Astrocyte of the hippocampus (primary cell): ENCODE measurements at regions not wholly inside any gene's neighbourhood (a gene's known extent, or its start where the extent isn't known, plus 50 kb on each side); places are given as distances from the start of the nearest gene placed in this dataset.
"Not testable (repeated sequence)": the region's sequence is repeated elsewhere in the genome, so short reads cannot be mapped to it uniquely, and the experiment has no call there.

Source experiments
- DNase-seq: peaks from one replicate; pipeline ENCODE4 v3.0.0; 2011; ENCODE audit warnings: low read depth, low spot score

- DNase-seq, result not testable (repeated sequence)
These were observed 74.4 kb upstream of the RTN4 start for GRCh38 chr2:55124682-55125081.

- no peak for DNase-seq
These were observed 73.6 kb upstream of the RTN4 start for GRCh38 chr2:55123851-55124269.

- DNase-seq, result no peak
These were observed 70.5 kb upstream of the RTN4 start for GRCh38 chr2:55120634-55121359.

GRCh38 chr2:55119711-55120487 lies 69.6 kb upstream of the RTN4 start:
- DNase-seq, result no peak

- no peak for DNase-seq
These were observed 68.4 kb upstream of the RTN4 start for GRCh38 chr2:55118643-55119083.

GRCh38 chr2:55116966-55117365 lies 66.7 kb upstream of the RTN4 start:
- no peak for DNase-seq

- no peak for DNase-seq
These were observed 66.3 kb upstream of the RTN4 start for GRCh38 chr2:55116598-55116964.

- peak; percentile 74 for DNase-seq
These were observed 65.7 kb upstream of the RTN4 start for GRCh38 chr2:55115761-55116597.

GRCh38 chr2:55114597-55114996 lies 64.3 kb upstream of the RTN4 start:
- DNase-seq, result no peak

- DNase-seq, result no peak
These were observed 63.8 kb upstream of the RTN4 start for GRCh38 chr2:55114082-55114481.

- DNase-seq, result no peak
These were observed 62.2 kb upstream of the RTN4 start for GRCh38 chr2:55112229-55113031.

- DNase-seq, result peak; percentile 97
These were observed 61.4 kb upstream of the RTN4 start for GRCh38 chr2:55111570-55112228.

GRCh38 chr2:55111230-55111569 lies 60.9 kb upstream of the RTN4 start:
- DNase-seq, result no peak

GRCh38 chr2:55109219-55109891 lies 59.1 kb upstream of the RTN4 start:
- no peak for DNase-seq

GRCh38 chr2:55108456-55109160 lies 58.4 kb upstream of the RTN4 start:
- DNase-seq, result no peak

- peak; percentile 79 for DNase-seq
These were observed 57.2 kb upstream of the RTN4 start for GRCh38 chr2:55107436-55107835.

- DNase-seq, result no peak
These were observed 55.9 kb upstream of the RTN4 start for GRCh38 chr2:55106148-55106547.

- DNase-seq, result no peak
These were observed 55.2 kb upstream of the RTN4 start for GRCh38 chr2:55105456-55105855.

GRCh38 chr2:55103046-55103445 lies 52.8 kb upstream of the RTN4 start:
- DNase-seq, result no peak
